Lower leg skin (tissue), 4 donors: ENCODE measurements at regions not wholly inside any gene's neighbourhood (a gene's known extent, or its start where the extent isn't known, plus 50 kb on each side); places are given as distances from the start of the nearest gene placed in this dataset.
"Not testable (repeated sequence)": the region's sequence is repeated elsewhere in the genome, so short reads cannot be mapped to it uniquely, and the experiment has no call there.

ENCODE experiments used
- DNase-seq, 2 donors: peaks; one replicate each; pipeline ENCODE4 v3.0.0-alpha.2; 2019; ENCODE audit warnings: low spot score in 2 of 2
- H3K4me3 ChIP-seq: fragments of 200-600 bp; sonication (generic); 2 replicates; pipeline ENCODE4 v1.5.1; 2017; ENCODE audit warnings: mild to moderate bottlenecking, low read depth; ENCODE audit not compliant: poor library complexity, severe bottlenecking
- CTCF ChIP-seq, 3 donors: fragments of 450-650 bp; IDR thresholded peaks; one replicate each; pipeline ENCODE4 v1.5.1; 2016; ENCODE audit warnings: antibody characterized with exemption in 3 of 3, mild to moderate bottlenecking in 3 of 3, moderate library complexity in 2 of 3
- POLR2A ChIP-seq, 2 donors: fragments of 450-650 bp; IDR thresholded peaks; one replicate each; pipeline ENCODE4 v1.6.1; 2016 to 2017; ENCODE audit warnings: antibody characterized with exemption in 2 of 2, mild to moderate bottlenecking in 1 of 2, moderate library complexity in 1 of 2
- WGBS, 2 donors: methylation state at CpG; one replicate each; pipeline ENCODE4 v1.1.5; 2018; 5-methylcytosine and 5-hydroxymethylcytosine counted together
- intact Hi-C: fragments of 100-400 bp; cut with DNase I; formaldehyde crosslinking; loops from one replicate; pipeline ENCODE4 v1.15.0; 2023; ENCODE audit warnings: low total_unique reads

GRCh38 chr16:86857807-86858206 lies 279.5 kb downstream of the FOXL1 start:
- intact Hi-C loops: no loop called here
- TF ChIP-seq POLR2A (IDR thresholded peaks at IDR 0.05) (no peak), CTCF (IDR thresholded peaks at IDR 0.05) (peak in 1 of 3 donors; percentile 33)
- WGBS, 2 donors: 96 to 100% methylated on average over 2 of the region's 2 CpGs
- DNase-seq: no peak
- H3K4me3 ChIP-seq: no peak overlapping the region

GRCh38 chr16:86858501-86858900 lies 280.2 kb downstream of the FOXL1 start:
- 76 to 79% methylated on average over 10 of the region's 10 CpGs for WGBS, 2 donors
- DNase-seq: no peak
- intact Hi-C loops: no loop called here
- H3K4me3 ChIP-seq: no peak overlapping the region
- TF ChIP-seq CTCF (IDR thresholded peaks at IDR 0.05) (no peak), POLR2A (IDR thresholded peaks at IDR 0.05) (no peak)

- H3K4me3 ChIP-seq, intact Hi-C loops, DNase-seq: not testable (repeated sequence)
- WGBS, 2 donors: 87 to 90% methylated on average over 7 of the region's 7 CpGs
These were observed 283.0 kb downstream of the FOXL1 start for GRCh38 chr16:86861270-86861858.

- no peak overlapping the region for H3K4me3 ChIP-seq
- DNase-seq: no peak
- intact Hi-C loops: no loop called here
- TF ChIP-seq POLR2A (IDR thresholded peaks at IDR 0.05) (no peak), CTCF (IDR thresholded peaks at IDR 0.05) (no peak)
- WGBS, 2 donors: 33 to 43% methylated on average over 14 of the region's 14 CpGs
These were observed 284.4 kb downstream of the FOXL1 start for GRCh38 chr16:86862595-86863280.

GRCh38 chr16:86863609-86864008 lies 285.3 kb downstream of the FOXL1 start:
- DNase-seq: no peak
- TF ChIP-seq CTCF (IDR thresholded peaks at IDR 0.05): no peak
- TF ChIP-seq POLR2A (IDR thresholded peaks at IDR 0.05): no peak
- no peak overlapping the region for H3K4me3 ChIP-seq
- intact Hi-C loops: no loop called here
- 84 to 92% methylated on average over 7 of the region's 7 CpGs for WGBS, 2 donors

GRCh38 chr16:86864586-86864985 lies 286.2 kb downstream of the FOXL1 start:
- intact Hi-C loops: no loop called here
- no peak overlapping the region for H3K4me3 ChIP-seq
- 96 to 97% methylated on average over 6 of the region's 6 CpGs for WGBS, 2 donors
- TF ChIP-seq POLR2A (IDR thresholded peaks at IDR 0.05) (no peak), CTCF (IDR thresholded peaks at IDR 0.05) (no peak)
- DNase-seq: no peak
